ENCODE measurements at regions not wholly inside any gene's neighbourhood (a gene's known extent, or its start where the extent isn't known, plus 50 kb on each side); places are given as distances from the start of the nearest gene placed in this dataset.
A peak's percentile ranks its signal among the peaks of the same experiment; 100 is the strongest.
"Not testable (repeated sequence)": the region's sequence is repeated elsewhere in the genome, so short reads cannot be mapped to it uniquely, and the experiment has no call there.

- H3K4me1 ChIP-seq (ENCODE audit: control insufficient read depth, insufficient read depth, low read length, unreplicated experiment); H3K4me3 ChIP-seq (ENCODE audit: low read depth, low read length); H3K27ac ChIP-seq (ENCODE audit: low read depth, low read length); H2AFZ ChIP-seq (ENCODE audit: low read length, unreplicated experiment); H3K36me3 ChIP-seq (ENCODE audit: insufficient read depth, low read length); H3K79me2 ChIP-seq (ENCODE audit: control insufficient read depth, insufficient read depth, low read length, unreplicated experiment): not testable (repeated sequence)
- peaks cover 40% of the 10 kb centered on the region for H3K27me3 ChIP-seq (ENCODE audit: insufficient read depth, low read length)
These were observed 61.3 kb downstream of the AIPL1 start for GRCh38 chr17:6373599-6373998.

GRCh38 chr17:6366221-6366666 is 68.7 kb downstream of the AIPL1 start:
- H3K36me3 ChIP-seq (ENCODE audit: insufficient read depth, low read length) = no peaks in the 10 kb centered on the region
- no peaks in the 10 kb centered on the region for H3K4me1 ChIP-seq (ENCODE audit: control insufficient read depth, insufficient read depth, low read length, unreplicated experiment)
- no peak overlapping the region for H3K27ac ChIP-seq (ENCODE audit: low read depth, low read length)
- H2AFZ ChIP-seq (ENCODE audit: low read length, unreplicated experiment) = no peak overlapping the region
- no peaks in the 10 kb centered on the region for H3K79me2 ChIP-seq (ENCODE audit: control insufficient read depth, insufficient read depth, low read length, unreplicated experiment)
- H3K4me3 ChIP-seq (ENCODE audit: low read depth, low read length) = no peak overlapping the region
- H3K27me3 ChIP-seq (ENCODE audit: insufficient read depth, low read length) = peaks cover 58% of the 10 kb centered on the region

DNA sequence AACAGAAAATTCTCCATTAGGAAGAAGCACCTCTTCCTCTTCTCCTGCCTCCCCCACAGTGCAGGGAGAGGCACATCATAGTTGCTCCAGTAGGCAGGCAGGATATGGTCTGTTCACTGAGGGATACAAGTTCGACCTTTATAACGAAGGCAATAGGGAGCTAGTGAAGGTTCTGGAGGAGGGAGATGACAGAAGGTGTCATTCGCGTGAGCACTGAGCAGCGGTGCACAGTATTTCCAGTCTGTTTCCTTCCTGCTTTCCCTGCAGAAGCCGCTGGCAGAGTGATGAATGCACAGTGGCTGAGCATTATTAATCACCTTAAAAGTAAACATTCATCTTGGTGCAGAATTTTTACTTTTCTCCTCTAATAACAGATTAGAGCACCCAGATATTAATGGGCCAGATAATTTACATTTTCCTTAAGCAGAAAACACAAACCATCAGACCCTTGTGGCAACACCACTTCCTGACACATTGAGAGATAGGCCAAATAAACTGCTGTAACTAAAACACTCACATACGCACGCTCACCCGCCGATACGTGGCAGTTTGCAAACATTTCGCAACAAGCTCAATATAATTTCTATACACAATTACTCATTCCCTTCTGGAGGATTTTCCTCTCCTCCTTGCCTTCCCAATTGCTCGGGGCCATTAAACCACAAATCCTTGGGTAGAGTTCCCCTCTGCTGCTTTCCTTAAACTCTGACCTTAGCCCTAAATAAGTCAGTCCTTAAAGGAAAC is 69.5 kb downstream of the AIPL1 start:
- H3K4me1 ChIP-seq (ENCODE audit: control insufficient read depth, insufficient read depth, low read length, unreplicated experiment) = no peaks in the 10 kb centered on the region
- no peaks in the 10 kb centered on the region for H3K79me2 ChIP-seq (ENCODE audit: control insufficient read depth, insufficient read depth, low read length, unreplicated experiment)
- H3K4me3 ChIP-seq (ENCODE audit: low read depth, low read length) = no peak overlapping the region
- H2AFZ ChIP-seq (ENCODE audit: low read length, unreplicated experiment) = no peak overlapping the region
- peaks cover 58% of the 10 kb centered on the region for H3K27me3 ChIP-seq (ENCODE audit: insufficient read depth, low read length)
- H3K36me3 ChIP-seq (ENCODE audit: insufficient read depth, low read length) = no peaks in the 10 kb centered on the region
- peak overlapping the region; percentile 17; the same call in 1 of the 2 replicates for H3K27ac ChIP-seq (ENCODE audit: low read depth, low read length)

- H3K4me3 ChIP-seq (ENCODE audit: low read depth, low read length) = no peak overlapping the region
- no peak overlapping the region for H3K27ac ChIP-seq (ENCODE audit: low read depth, low read length)
- H3K4me1 ChIP-seq (ENCODE audit: control insufficient read depth, insufficient read depth, low read length, unreplicated experiment) = no peaks in the 10 kb centered on the region
- H2AFZ ChIP-seq (ENCODE audit: low read length, unreplicated experiment) = no peak overlapping the region
- no peaks in the 10 kb centered on the region for H3K36me3 ChIP-seq (ENCODE audit: insufficient read depth, low read length)
- no peaks in the 10 kb centered on the region for H3K79me2 ChIP-seq (ENCODE audit: control insufficient read depth, insufficient read depth, low read length, unreplicated experiment)
- peaks cover 52% of the 10 kb centered on the region for H3K27me3 ChIP-seq (ENCODE audit: insufficient read depth, low read length)
These were observed 73.2 kb downstream of the AIPL1 start for GRCh38 chr17:6361733-6362132.

DNA sequence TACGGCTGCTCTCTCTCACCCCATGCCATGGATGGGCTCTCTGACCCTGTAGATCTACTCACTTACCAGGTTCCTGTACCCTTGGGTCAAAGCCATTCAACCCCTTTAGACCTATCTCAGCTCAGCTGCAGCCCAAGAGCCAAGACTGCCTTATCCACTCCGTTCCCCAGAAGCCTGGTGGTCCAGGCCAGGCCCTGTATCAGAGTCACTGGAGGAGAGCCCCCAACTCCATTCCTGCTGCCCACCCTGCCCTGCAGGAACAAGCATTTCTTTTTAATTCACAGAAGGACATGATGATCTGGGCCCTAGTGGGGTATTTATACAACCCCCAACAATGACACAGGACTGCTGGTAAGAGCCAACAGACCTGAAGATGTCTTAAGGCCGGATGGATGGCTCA is 76.8 kb downstream of the AIPL1 start:
- no peak overlapping the region for H3K27ac ChIP-seq (ENCODE audit: low read depth, low read length)
- no peaks in the 10 kb centered on the region for H3K4me1 ChIP-seq (ENCODE audit: control insufficient read depth, insufficient read depth, low read length, unreplicated experiment)
- no peaks in the 10 kb centered on the region for H3K36me3 ChIP-seq (ENCODE audit: insufficient read depth, low read length)
- H3K4me3 ChIP-seq (ENCODE audit: low read depth, low read length) = no peak overlapping the region
- H3K79me2 ChIP-seq (ENCODE audit: control insufficient read depth, insufficient read depth, low read length, unreplicated experiment) = no peaks in the 10 kb centered on the region
- no peak overlapping the region for H2AFZ ChIP-seq (ENCODE audit: low read length, unreplicated experiment)
- H3K27me3 ChIP-seq (ENCODE audit: insufficient read depth, low read length) = peaks cover 28% of the 10 kb centered on the region

- Histone ChIP-seq H3K4me3 (ENCODE audit: low read depth, low read length) (no peak overlapping the region), H2AFZ (ENCODE audit: low read length, unreplicated experiment) (no peak overlapping the region), H3K27me3 (ENCODE audit: insufficient read depth, low read length) (peaks cover 21% of the 10 kb centered on the region), H3K36me3 (ENCODE audit: insufficient read depth, low read length) (no peaks in the 10 kb centered on the region), H3K4me1 (ENCODE audit: control insufficient read depth, insufficient read depth, low read length, unreplicated experiment) (no peaks in the 10 kb centered on the region), H3K27ac (ENCODE audit: low read depth, low read length) (no peak overlapping the region), H3K79me2 (ENCODE audit: control insufficient read depth, insufficient read depth, low read length, unreplicated experiment) (no peaks in the 10 kb centered on the region)
These were observed 78.4 kb downstream of the AIPL1 start for GRCh38 chr17:6356562-6356961.

DNA sequence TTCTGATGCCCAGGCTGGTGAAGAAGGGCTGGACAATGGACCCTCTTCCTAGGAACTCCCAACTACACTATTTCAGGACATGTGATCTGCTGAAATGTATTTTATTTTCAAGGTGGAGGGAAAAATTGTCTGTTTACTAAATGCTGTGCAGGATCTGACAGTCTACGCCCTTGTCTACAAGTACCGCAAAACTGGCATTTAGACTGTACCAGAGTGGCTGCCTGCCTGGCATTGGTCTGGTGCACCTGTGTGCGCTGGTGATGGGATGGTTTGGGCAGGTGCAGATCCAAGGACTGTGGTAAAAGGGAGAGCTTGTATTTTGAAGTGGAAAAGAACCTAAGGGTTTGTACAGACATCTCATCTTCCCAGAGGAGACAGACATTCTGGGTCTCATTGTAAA is 79.7 kb downstream of the AIPL1 start:
- no peaks in the 10 kb centered on the region for H3K4me1 ChIP-seq (ENCODE audit: control insufficient read depth, insufficient read depth, low read length, unreplicated experiment)
- H3K27me3 ChIP-seq (ENCODE audit: insufficient read depth, low read length) = peaks cover 10% of the 10 kb centered on the region; the same call in 1 of the 2 replicates
- no peak overlapping the region for H3K4me3 ChIP-seq (ENCODE audit: low read depth, low read length)
- H2AFZ ChIP-seq (ENCODE audit: low read length, unreplicated experiment) = no peak overlapping the region
- no peaks in the 10 kb centered on the region for H3K79me2 ChIP-seq (ENCODE audit: control insufficient read depth, insufficient read depth, low read length, unreplicated experiment)
- H3K36me3 ChIP-seq (ENCODE audit: insufficient read depth, low read length) = no peaks in the 10 kb centered on the region
- H3K27ac ChIP-seq (ENCODE audit: low read depth, low read length) = no peak overlapping the region

- Histone ChIP-seq H2AFZ (ENCODE audit: low read length, unreplicated experiment) (no peak overlapping the region), H3K27me3 (ENCODE audit: insufficient read depth, low read length) (peaks cover 14% of the 10 kb centered on the region; the same call in 1 of the 2 replicates), H3K4me3 (ENCODE audit: low read depth, low read length) (no peak overlapping the region), H3K4me1 (ENCODE audit: control insufficient read depth, insufficient read depth, low read length, unreplicated experiment) (no peaks in the 10 kb centered on the region), H3K79me2 (ENCODE audit: control insufficient read depth, insufficient read depth, low read length, unreplicated experiment) (no peaks in the 10 kb centered on the region), H3K36me3 (ENCODE audit: insufficient read depth, low read length) (no peaks in the 10 kb centered on the region), H3K27ac (ENCODE audit: low read depth, low read length) (no peak overlapping the region)
These were observed 81.9 kb downstream of the AIPL1 start for GRCh38 chr17:6352801-6353560.

GRCh38 chr17:6352016-6352415 is 82.9 kb downstream of the AIPL1 start:
- no peak overlapping the region for H3K27ac ChIP-seq (ENCODE audit: low read depth, low read length)
- H3K79me2 ChIP-seq (ENCODE audit: control insufficient read depth, insufficient read depth, low read length, unreplicated experiment) = no peaks in the 10 kb centered on the region
- no peaks in the 10 kb centered on the region for H3K4me1 ChIP-seq (ENCODE audit: control insufficient read depth, insufficient read depth, low read length, unreplicated experiment)
- H3K4me3 ChIP-seq (ENCODE audit: low read depth, low read length) = no peak overlapping the region
- no peak overlapping the region for H2AFZ ChIP-seq (ENCODE audit: low read length, unreplicated experiment)
- peaks cover 14% of the 10 kb centered on the region; the same call in 1 of the 2 replicates for H3K27me3 ChIP-seq (ENCODE audit: insufficient read depth, low read length)
- H3K36me3 ChIP-seq (ENCODE audit: insufficient read depth, low read length) = no peaks in the 10 kb centered on the region

- Histone ChIP-seq H2AFZ (ENCODE audit: low read length, unreplicated experiment) (no peak overlapping the region), H3K4me3 (ENCODE audit: low read depth, low read length) (no peak overlapping the region), H3K36me3 (ENCODE audit: insufficient read depth, low read length) (no peaks in the 10 kb centered on the region), H3K79me2 (ENCODE audit: control insufficient read depth, insufficient read depth, low read length, unreplicated experiment) (no peaks in the 10 kb centered on the region), H3K27me3 (ENCODE audit: insufficient read depth, low read length) (peaks cover 24% of the 10 kb centered on the region; the same call in 1 of the 2 replicates), H3K27ac (ENCODE audit: low read depth, low read length) (no peak overlapping the region), H3K4me1 (ENCODE audit: control insufficient read depth, insufficient read depth, low read length, unreplicated experiment) (no peaks in the 10 kb centered on the region)
These were observed 84.1 kb downstream of the AIPL1 start for GRCh38 chr17:6350806-6351205.

DNA sequence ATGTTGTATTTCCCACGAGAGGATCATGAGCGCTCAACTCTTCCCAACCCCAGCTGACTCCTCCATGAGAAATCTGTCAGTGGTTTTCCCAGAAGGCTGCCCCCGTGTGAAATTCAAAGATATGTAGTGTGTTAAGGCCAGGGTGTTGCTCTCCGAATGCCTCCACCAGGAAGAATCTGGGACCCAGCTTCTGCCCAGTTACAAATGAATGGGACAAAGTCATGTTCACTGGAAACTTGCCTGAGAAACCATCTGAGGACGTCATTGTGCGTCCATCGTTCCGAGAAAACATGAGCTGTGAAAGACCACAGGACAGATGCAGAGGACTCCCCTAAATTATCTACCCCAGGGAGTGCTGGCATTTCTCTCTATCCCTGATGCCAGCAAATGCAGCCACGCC is 86.0 kb downstream of the AIPL1 start:
- peaks cover 29% of the 10 kb centered on the region; the same call in 1 of the 2 replicates for H3K27me3 ChIP-seq (ENCODE audit: insufficient read depth, low read length)

More for the DNA sequence above, 86.0 kb downstream of the AIPL1 start:
- no peaks in the 10 kb centered on the region for H3K36me3 ChIP-seq (ENCODE audit: insufficient read depth, low read length)
- H3K27ac ChIP-seq (ENCODE audit: low read depth, low read length) = no peak overlapping the region
- no peaks in the 10 kb centered on the region for H3K4me1 ChIP-seq (ENCODE audit: control insufficient read depth, insufficient read depth, low read length, unreplicated experiment)
- H3K79me2 ChIP-seq (ENCODE audit: control insufficient read depth, insufficient read depth, low read length, unreplicated experiment) = no peaks in the 10 kb centered on the region
- no peak overlapping the region for H3K4me3 ChIP-seq (ENCODE audit: low read depth, low read length)
- H2AFZ ChIP-seq (ENCODE audit: low read length, unreplicated experiment) = no peak overlapping the region

All from ACC112 (cell line).